H1 (cell line): ENCODE measurements at regions not wholly inside any gene's neighbourhood (a gene's known extent, or its start where the extent isn't known, plus 50 kb on each side); places are given as distances from the start of the nearest gene placed in this dataset.
A peak's percentile ranks its signal among the peaks of the same experiment; 100 is the strongest.

Experiments
- CTCF ChIA-PET: fragments of 300-600 bp; sonication (Branson Sonifier 250); formaldehyde crosslinking; loops from one replicate; lab custom pipeline; 2021; ENCODE audit not compliant: partially characterized antibody; lab: Charles Lee
- POLR2A ChIA-PET: fragments of 300-600 bp; sonication (Branson Sonifier 250); formaldehyde crosslinking; loops from one replicate; lab custom pipeline; 2021; ENCODE audit warnings: inconsistent platforms; ENCODE audit not compliant: partially characterized antibody; lab: Charles Lee
- DNase-seq, 2 experiments: peaks; one replicate each; pipeline versions ENCODE4 v3.0.0 to v3.0.0-alpha.2; 2010 to 2022; ENCODE audit warnings: low spot score in 2 of 2, low read depth in 1 of 2, mixed read lengths in 1 of 2
- FAIRE-seq: peaks from 2 replicates; lab custom pipeline; 2011; peaks lifted over from hg19 to GRCh38; lab: Jason Lieb, UNC
- H2AFZ ChIP-seq: 2 replicates; pipeline ENCODE4 v1.8.1; 2012; ENCODE audit warnings: low read length, inconsistent platforms
- H2AK5ac ChIP-seq: 2 replicates; pipeline ENCODE4 v1.6.1; 2013; ENCODE audit warnings: low read depth, low read length
- H2BK120ac ChIP-seq: replicated peaks from 2 replicates; pipeline ENCODE3; 2013; ENCODE audit warnings: low read depth, low read length, inconsistent platforms
- H2BK12ac ChIP-seq: 2 replicates; pipeline ENCODE4 v1.6.1; 2013; ENCODE audit warnings: low read depth, low read length
- H2BK15ac ChIP-seq: 2 replicates; pipeline ENCODE4 v1.6.1; 2013; ENCODE audit warnings: low read length
- H2BK20ac ChIP-seq: 2 replicates; pipeline ENCODE4 v1.6.1; 2013; ENCODE audit warnings: low read length
- H2BK5ac ChIP-seq: 2 replicates; pipeline ENCODE4 v1.6.1; 2013; ENCODE audit warnings: low read depth, low read length
- H3K14ac ChIP-seq: 2 replicates; pipeline ENCODE4 v1.6.1; 2013; ENCODE audit warnings: inconsistent platforms; ENCODE audit not compliant: insufficient read length
- H3K18ac ChIP-seq: 2 replicates; pipeline ENCODE4 v1.6.1; 2013; ENCODE audit warnings: low read length; ENCODE audit errors: extremely low read depth
- H3K23ac ChIP-seq: 2 replicates; pipeline ENCODE4 v1.6.1; 2013; ENCODE audit warnings: inconsistent platforms; ENCODE audit not compliant: insufficient read length
- H3K23me2 ChIP-seq: 2 replicates; pipeline ENCODE4 v1.6.1; 2013; ENCODE audit warnings: low read depth, low read length
- H3K27ac ChIP-seq: 2 replicates; pipeline ENCODE4 v1.6.1; 2011; ENCODE audit warnings: low read depth, low read length, inconsistent platforms
- H3K27me3 ChIP-seq, 4 experiments: replicated peaks in 1 of 4; 1 replicate in 1 of 4; 2 replicates in 3 of 4; pipeline versions ENCODE4 v1.6.1 to v1.8.1; 2011 to 2013; ENCODE audit warnings: low read length in 3 of 4, mild to moderate bottlenecking in 3 of 4, inconsistent platforms in 2 of 4, mixed read lengths in 2 of 4, moderate library complexity in 1 of 4; ENCODE audit not compliant: control insufficient read depth in 3 of 4, insufficient read depth in 3 of 4; ENCODE audit errors: extremely low read depth in 1 of 4
- H3K36me3 ChIP-seq, 4 experiments: 2 replicates each; pipeline versions ENCODE4 v1.6.1 to v1.8.1; 2011 to 2013; ENCODE audit warnings: mild to moderate bottlenecking in 4 of 4, low read length in 3 of 4, moderate library complexity in 2 of 4, control low read depth in 1 of 4, inconsistent platforms in 1 of 4; ENCODE audit not compliant: insufficient read depth in 4 of 4, control insufficient read depth in 2 of 4
- H3K4ac ChIP-seq: replicated peaks from 2 replicates; pipeline ENCODE3; 2013; ENCODE audit warnings: low read length, low read depth, mixed read lengths, inconsistent platforms; ENCODE audit not compliant: insufficient read length
- H3K4me1 ChIP-seq, 4 experiments: replicated peaks in 1 of 4; 1 replicate in 1 of 4; 2 replicates in 3 of 4; pipeline versions ENCODE4 v1.6.1 to v1.8.1; 2011 to 2013; ENCODE audit warnings: low read length in 3 of 4, inconsistent platforms in 2 of 4, mixed read lengths in 1 of 4; ENCODE audit not compliant: insufficient read depth in 4 of 4, control insufficient read depth in 3 of 4
- H3K4me2 ChIP-seq, 2 experiments: 2 replicates each; pipeline versions ENCODE4 v1.6.1 to v1.8.1; 2011 to 2013; ENCODE audit warnings: low read depth in 2 of 2, low read length in 2 of 2, control low read depth in 1 of 2, inconsistent platforms in 1 of 2, mild to moderate bottlenecking in 1 of 2; ENCODE audit not compliant: insufficient read depth in 1 of 2
- H3K4me3 ChIP-seq, 4 experiments: fragments of 200-600, 300-600 bp in 1 of 4; sonication (generic), shearing (Covaris generic), sonication (Bioruptor Twin) in 1 of 4; 2 replicates each; pipeline versions ENCODE4 v1.5.1 to v1.8.1; 2011 to 2016; ENCODE audit warnings: low read length in 4 of 4, low read depth in 3 of 4, control low read depth in 2 of 4, inconsistent platforms in 2 of 4, mild to moderate bottlenecking in 2 of 4, mixed read lengths in 1 of 4, moderate library complexity in 1 of 4; ENCODE audit not compliant: insufficient read depth in 2 of 4; ENCODE audit errors: extremely low read depth in 1 of 4
- H3K56ac ChIP-seq: replicated peaks from 2 replicates; pipeline ENCODE3; 2013; ENCODE audit warnings: low read depth, mild to moderate bottlenecking, mixed read lengths, low read length, inconsistent platforms; ENCODE audit not compliant: insufficient read length
- H3K79me1 ChIP-seq: 2 replicates; pipeline ENCODE4 v1.6.1; 2013; ENCODE audit warnings: low read depth, low read length, control low read depth
- H3K79me2 ChIP-seq, 2 experiments: 2 replicates each; pipeline versions ENCODE4 v1.6.1 to v1.8.1; 2012 to 2013; ENCODE audit warnings: low read length in 2 of 2, mild to moderate bottlenecking in 2 of 2, inconsistent platforms in 1 of 2; ENCODE audit not compliant: insufficient read depth in 2 of 2, control insufficient read depth in 1 of 2
- H3K9ac ChIP-seq, 4 experiments: replicated peaks in 1 of 4; 1 replicate in 1 of 4; 2 replicates in 3 of 4; pipeline versions ENCODE4 v1.6.1 to v1.8.1; 2011 to 2013; ENCODE audit warnings: low read depth in 3 of 4, low read length in 3 of 4, control low read depth in 2 of 4, mild to moderate bottlenecking in 2 of 4, moderate library complexity in 2 of 4, inconsistent platforms in 1 of 4; ENCODE audit errors: extremely low read depth in 1 of 4
- H3K9me3 ChIP-seq, 2 experiments: 2 replicates each; pipeline versions ENCODE4 v1.6.1 to v1.8.1; 2012 to 2013; ENCODE audit warnings: mild to moderate bottlenecking in 2 of 2, moderate library complexity in 2 of 2, control low read depth in 1 of 2, inconsistent platforms in 1 of 2, low read depth in 1 of 2, low read length in 1 of 2, mixed read lengths in 1 of 2; ENCODE audit not compliant: insufficient read depth in 2 of 2
- H4K20me1 ChIP-seq, 2 experiments: replicated peaks in 1 of 2; 2 replicates each; pipeline versions ENCODE3 to v1.8.1; 2011 to 2013; ENCODE audit warnings: inconsistent platforms in 2 of 2, low read length in 2 of 2, mild to moderate bottlenecking in 1 of 2; ENCODE audit not compliant: insufficient read depth in 2 of 2, control insufficient read depth in 1 of 2
- H4K5ac ChIP-seq: 2 replicates; pipeline ENCODE4 v1.6.1; 2013; ENCODE audit warnings: low read length, low read depth, mixed read lengths, inconsistent platforms; ENCODE audit not compliant: insufficient read length
- H4K8ac ChIP-seq: 2 replicates; pipeline ENCODE4 v1.8.0; 2013; ENCODE audit warnings: mild to moderate bottlenecking, moderate library complexity, low read length, inconsistent platforms; ENCODE audit not compliant: insufficient read depth; ENCODE audit errors: extremely low read depth
- H4K91ac ChIP-seq: replicated peaks from 2 replicates; pipeline ENCODE3; 2013; ENCODE audit warnings: low read length, mixed read lengths, inconsistent platforms; ENCODE audit not compliant: insufficient read length
- CEBPB ChIP-seq: IDR thresholded peaks from 2 replicates; pipeline ENCODE4 v1.6.1; 2012; ENCODE audit warnings: low read depth, low read length
- EP300 ChIP-seq, 2 experiments: IDR thresholded peaks; 1 replicate in 1 of 2; 2 replicates in 1 of 2; pipeline ENCODE4 v1.6.1; 2011 to 2012; ENCODE audit warnings: low read depth in 2 of 2, low read length in 2 of 2, mild to moderate bottlenecking in 2 of 2, borderline replicate concordance in 1 of 2, inconsistent platforms in 1 of 2, moderate library complexity in 1 of 2
- KDM1A ChIP-seq: fragments of 200-600, 300-600 bp; sonication (generic); IDR thresholded peaks from 2 replicates; pipeline ENCODE4 v1.7.1; 2016; ENCODE audit warnings: mild to moderate bottlenecking, low read length, borderline replicate concordance
- SP2 ChIP-seq: IDR thresholded peaks from 2 replicates; pipeline ENCODE4 v1.6.1; 2012; ENCODE audit warnings: mild to moderate bottlenecking, low read length, inconsistent platforms
- SRF ChIP-seq: IDR thresholded peaks from 2 replicates; pipeline ENCODE4 v1.6.1; 2011; ENCODE audit warnings: mild to moderate bottlenecking, low read depth, low read length, moderate library complexity
- TBP ChIP-seq: IDR thresholded peaks from 2 replicates; pipeline ENCODE4 v1.6.1; 2011; ENCODE audit warnings: low read depth, low read length, improper control_type of control experiment
- YY1 ChIP-seq: IDR thresholded peaks from 2 replicates; pipeline ENCODE4 v1.6.1; 2011; ENCODE audit warnings: low read depth, mild to moderate bottlenecking, low read length
- WGBS, 2 experiments: shearing (Covaris generic) in 1 of 2; methylation state at CpG; one replicate each; pipeline versions ENCODE4 v1.1.6 to v1.1.7; 2013 to 2015; ENCODE audit warnings: low lambda C conversion rate in 2 of 2, mixed read lengths in 2 of 2, inconsistent platforms in 1 of 2, low coverage in 1 of 2, missing lambda C conversion rate in 1 of 2; ENCODE audit not compliant: insufficient replicate concordance in 2 of 2, insufficient coverage in 1 of 2, insufficient read length in 1 of 2; ENCODE audit errors: extremely low coverage in 1 of 2, missing lambda C conversion rate in 1 of 2; 5-methylcytosine and 5-hydroxymethylcytosine counted together
- TF ChIP-seq, protein P1 (sequence below), 3 experiments: IDR thresholded peaks; 1 replicate in 2 of 3; 2 replicates in 1 of 3; pipeline versions ENCODE4 v1.5.1 to v1.6.1; 2011; ENCODE audit warnings: low read length in 3 of 3, mild to moderate bottlenecking in 3 of 3, inconsistent platforms in 2 of 3, low read depth in 1 of 3, moderate library complexity in 1 of 3; ENCODE audit not compliant: insufficient read depth in 1 of 3; ENCODE audit errors: control extremely low read depth in 1 of 3
- TF ChIP-seq, protein P2 (sequence below): IDR thresholded peaks from 2 replicates; pipeline ENCODE4 v1.6.1; 2011; ENCODE audit warnings: low read depth, mild to moderate bottlenecking, low read length; ENCODE audit not compliant: insufficient read depth

DNA sequence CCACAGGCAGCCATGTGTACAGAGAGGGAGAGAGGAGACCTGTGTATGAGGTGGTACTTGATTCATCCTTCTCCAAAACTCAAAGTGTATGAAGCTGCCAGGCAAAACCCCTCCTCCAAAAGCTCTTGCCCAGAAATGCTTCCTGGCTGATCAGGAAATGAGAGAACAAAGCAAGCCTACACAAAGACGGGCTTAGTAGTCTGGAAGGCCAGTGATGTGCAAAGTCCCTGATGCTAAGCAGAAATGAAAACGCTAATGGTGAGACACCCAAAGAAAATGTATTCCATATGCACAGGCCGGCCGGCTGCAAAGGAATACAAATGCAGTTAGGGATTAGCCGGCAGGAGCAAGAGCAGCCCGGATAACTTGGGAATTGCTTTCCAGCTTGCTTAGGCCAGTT is 234.9 kb upstream of the CADM1 start:
- no peak overlapping the region for H3K4me3 ChIP-seq
- H3K23me2 ChIP-seq, result no peaks in the 10 kb centered on the region
- H3K4me2 ChIP-seq, result 0 out of 4 replicates have a peak overlapping the region, but pooled peaks of 1 of the 2 experiments have one; percentile 10
- no peak overlapping the region for H3K27ac ChIP-seq
- no peak overlapping the region for H3K23ac ChIP-seq
- H2BK120ac ChIP-seq, result no peak overlapping the region
- H3K79me1 ChIP-seq, result no peaks in the 10 kb centered on the region
- no peak overlapping the region for H2AFZ ChIP-seq
- ChIA-PET CTCF (interaction anchor here (0.6 kb wide), 1 partner anchor 170 kb away, joined by 3 read pairs; no protein-coding TSS in a partner anchor), POLR2A (no interaction called here)
- FAIRE-seq (no peak), DNase-seq (no peak)
- no peaks in the 10 kb centered on the region for H3K9me3 ChIP-seq
- H2BK15ac ChIP-seq, result no peak overlapping the region
- H4K8ac ChIP-seq, result no peak overlapping the region
- whole genome bisulfite sequencing, 2 experiments, result 59% methylated on average over 6 of the region's 6 CpGs; no CpG with 5 or more reads in 1 of the 2 experiments
- peaks cover 2 to 7% (median 4%) of the 10 kb centered on the region in 4 experiments; a peak in 4 of 7 replicates for H3K4me1 ChIP-seq
- no peaks in the 10 kb centered on the region for H3K79me2 ChIP-seq
- peaks cover 0 to 2% (median 0%) of the 10 kb centered on the region in 4 experiments; a peak in 3 of 7 replicates for H3K27me3 ChIP-seq
- H4K91ac ChIP-seq, result no peak overlapping the region
- no peak overlapping the region for H2AK5ac ChIP-seq
- no peak overlapping the region for H2BK12ac ChIP-seq
- H4K20me1 ChIP-seq, result no peaks in the 10 kb centered on the region
- no peak overlapping the region for H2BK20ac ChIP-seq
- H3K36me3 ChIP-seq, result no peaks in the 10 kb centered on the region
- H3K9ac ChIP-seq, result no peak overlapping the region; a peak in 1 of 7 replicates
- TF ChIP-seq CEBPB (no peak), TBP (no peak), KDM1A (no peak), SP2 (no peak), SRF (no peak), EP300 (IDR thresholded peaks at IDR 0.05; ENCODE audit: borderline replicate concordance in 1 of 2, low read depth in 2 of 2, low read length in 2 of 2) (no peak), YY1 (no peak)
- TF ChIP-seq, protein P1, sequence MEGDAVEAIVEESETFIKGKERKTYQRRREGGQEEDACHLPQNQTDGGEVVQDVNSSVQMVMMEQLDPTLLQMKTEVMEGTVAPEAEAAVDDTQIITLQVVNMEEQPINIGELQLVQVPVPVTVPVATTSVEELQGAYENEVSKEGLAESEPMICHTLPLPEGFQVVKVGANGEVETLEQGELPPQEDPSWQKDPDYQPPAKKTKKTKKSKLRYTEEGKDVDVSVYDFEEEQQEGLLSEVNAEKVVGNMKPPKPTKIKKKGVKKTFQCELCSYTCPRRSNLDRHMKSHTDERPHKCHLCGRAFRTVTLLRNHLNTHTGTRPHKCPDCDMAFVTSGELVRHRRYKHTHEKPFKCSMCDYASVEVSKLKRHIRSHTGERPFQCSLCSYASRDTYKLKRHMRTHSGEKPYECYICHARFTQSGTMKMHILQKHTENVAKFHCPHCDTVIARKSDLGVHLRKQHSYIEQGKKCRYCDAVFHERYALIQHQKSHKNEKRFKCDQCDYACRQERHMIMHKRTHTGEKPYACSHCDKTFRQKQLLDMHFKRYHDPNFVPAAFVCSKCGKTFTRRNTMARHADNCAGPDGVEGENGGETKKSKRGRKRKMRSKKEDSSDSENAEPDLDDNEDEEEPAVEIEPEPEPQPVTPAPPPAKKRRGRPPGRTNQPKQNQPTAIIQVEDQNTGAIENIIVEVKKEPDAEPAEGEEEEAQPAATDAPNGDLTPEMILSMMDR (IDR thresholded peaks at IDR 0.05; ENCODE audit: control extremely low read depth in 1 of 3, insufficient read depth in 1 of 3, low read depth in 1 of 3, low read length in 3 of 3), result no peak
- TF ChIP-seq, protein P2, sequence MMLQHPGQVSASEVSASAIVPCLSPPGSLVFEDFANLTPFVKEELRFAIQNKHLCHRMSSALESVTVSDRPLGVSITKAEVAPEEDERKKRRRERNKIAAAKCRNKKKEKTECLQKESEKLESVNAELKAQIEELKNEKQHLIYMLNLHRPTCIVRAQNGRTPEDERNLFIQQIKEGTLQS, result no peak
- no peak overlapping the region for H3K56ac ChIP-seq
- no peak overlapping the region for H4K5ac ChIP-seq
- H3K14ac ChIP-seq, result no peak overlapping the region
- no peak overlapping the region for H3K4ac ChIP-seq
- H3K18ac ChIP-seq, result no peak overlapping the region
- H2BK5ac ChIP-seq, result no peak overlapping the region
